Right atrium auricular region (tissue), 2 donors: ENCODE measurements at regions not wholly inside any gene's neighbourhood (a gene's known extent, or its start where the extent isn't known, plus 50 kb on each side); places are given as distances from the start of the nearest gene placed in this dataset.
"Not testable (repeated sequence)": the region's sequence is repeated elsewhere in the genome, so short reads cannot be mapped to it uniquely, and the experiment has no call there.

Source experiments
- DNase-seq: peaks from one replicate; pipeline ENCODE4 v3.0.0-alpha.2; 2019; ENCODE audit warnings: low spot score
- H3K27ac ChIP-seq, 2 donors: fragments of 200-600 bp; sonication (generic); 1 replicate in 1 of 2; 2 replicates in 1 of 2; pipeline ENCODE4 v1.5.1; 2016 to 2019
- H3K27me3 ChIP-seq, 2 donors: fragments of 200-600 bp; sonication (generic); one replicate each; pipeline versions ENCODE4 v1.5.1 to v1.6.0; 2017 to 2019
- H3K36me3 ChIP-seq: fragments of 200-600 bp; sonication (generic); one replicate; pipeline ENCODE4 v1.5.1; 2016
- H3K4me1 ChIP-seq, 2 donors: fragments of 200-600 bp; sonication (generic); one replicate each; pipeline versions ENCODE4 v1.5.1 to v1.6.0; 2017 to 2019
- H3K4me3 ChIP-seq, 2 donors: fragments of 200-600 bp; sonication (generic); 1 replicate in 1 of 2; 2 replicates in 1 of 2; pipeline ENCODE4 v1.5.1; 2017 to 2019; ENCODE audit warnings: mild to moderate bottlenecking in 1 of 2, moderate library complexity in 1 of 2
- H3K9me3 ChIP-seq, 2 donors: fragments of 200-600 bp; sonication (generic); one replicate each; pipeline ENCODE4 v1.5.1; 2019
- TF ChIP-seq, protein P1 (sequence below), 2 donors: fragments of 200-600 bp; sonication (generic); IDR thresholded peaks; one replicate each; pipeline ENCODE4 v1.5.1; 2019; ENCODE audit warnings: antibody characterized with exemption in 2 of 2

DNA sequence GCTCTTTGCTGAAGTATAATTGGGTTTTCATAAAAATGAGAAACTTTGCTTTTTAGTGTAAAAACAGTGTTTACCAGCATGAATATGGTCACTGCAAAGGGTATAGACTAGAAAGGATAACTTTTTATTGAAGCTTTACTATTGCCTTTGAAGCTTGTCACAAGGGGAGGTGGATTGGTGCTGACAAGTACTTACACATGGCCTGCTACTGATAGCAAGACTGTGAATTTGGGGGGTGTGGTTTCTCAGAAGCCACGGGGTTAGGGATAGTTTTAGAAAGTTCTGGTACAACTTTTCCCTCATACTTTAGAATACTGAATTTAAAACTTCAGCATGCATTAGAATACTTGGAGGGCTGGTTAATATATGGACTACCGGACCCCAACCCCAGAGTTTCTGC is 294.1 kb downstream of the SOCS6 start:
- no peaks in the 10 kb centered on the region for H3K36me3 ChIP-seq
- no peaks in the 10 kb centered on the region for H3K27me3 ChIP-seq
- no peak overlapping the region for H3K27ac ChIP-seq
- no peaks in the 10 kb centered on the region for H3K4me1 ChIP-seq
- peaks cover 0 to 25% of the 10 kb centered on the region in 2 donors for H3K9me3 ChIP-seq
- DNase-seq: no peak
- TF ChIP-seq, protein P1, sequence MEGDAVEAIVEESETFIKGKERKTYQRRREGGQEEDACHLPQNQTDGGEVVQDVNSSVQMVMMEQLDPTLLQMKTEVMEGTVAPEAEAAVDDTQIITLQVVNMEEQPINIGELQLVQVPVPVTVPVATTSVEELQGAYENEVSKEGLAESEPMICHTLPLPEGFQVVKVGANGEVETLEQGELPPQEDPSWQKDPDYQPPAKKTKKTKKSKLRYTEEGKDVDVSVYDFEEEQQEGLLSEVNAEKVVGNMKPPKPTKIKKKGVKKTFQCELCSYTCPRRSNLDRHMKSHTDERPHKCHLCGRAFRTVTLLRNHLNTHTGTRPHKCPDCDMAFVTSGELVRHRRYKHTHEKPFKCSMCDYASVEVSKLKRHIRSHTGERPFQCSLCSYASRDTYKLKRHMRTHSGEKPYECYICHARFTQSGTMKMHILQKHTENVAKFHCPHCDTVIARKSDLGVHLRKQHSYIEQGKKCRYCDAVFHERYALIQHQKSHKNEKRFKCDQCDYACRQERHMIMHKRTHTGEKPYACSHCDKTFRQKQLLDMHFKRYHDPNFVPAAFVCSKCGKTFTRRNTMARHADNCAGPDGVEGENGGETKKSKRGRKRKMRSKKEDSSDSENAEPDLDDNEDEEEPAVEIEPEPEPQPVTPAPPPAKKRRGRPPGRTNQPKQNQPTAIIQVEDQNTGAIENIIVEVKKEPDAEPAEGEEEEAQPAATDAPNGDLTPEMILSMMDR (IDR thresholded peaks at IDR 0.05): no peak
- no peak overlapping the region for H3K4me3 ChIP-seq

DNA sequence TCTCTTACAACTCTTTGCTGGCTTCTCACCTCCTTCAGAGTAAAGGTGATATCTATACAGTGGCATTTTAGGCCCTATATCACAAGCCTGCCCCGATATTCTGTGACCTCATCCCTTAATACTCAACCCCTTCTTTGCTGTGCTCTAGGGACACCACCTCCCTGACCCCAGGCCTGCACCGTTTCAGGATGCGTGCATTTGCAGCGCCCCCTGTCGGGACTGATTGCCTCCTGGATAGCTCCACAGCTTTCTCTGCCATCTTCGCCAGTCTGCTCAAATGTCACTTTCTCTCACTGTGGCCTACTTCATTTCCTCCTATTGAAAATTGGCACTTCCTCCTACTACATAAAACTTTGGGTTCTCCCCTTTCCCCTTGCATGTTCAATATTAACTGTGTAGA is 289.6 kb downstream of the SOCS6 start:
- no peak for DNase-seq
- Histone ChIP-seq H3K4me3 (no peak overlapping the region), H3K9me3 (no peaks in the 10 kb centered on the region), H3K4me1 (no peaks in the 10 kb centered on the region), H3K27me3 (no peaks in the 10 kb centered on the region), H3K27ac (no peak overlapping the region), H3K36me3 (no peaks in the 10 kb centered on the region)
- TF ChIP-seq, protein P1 (IDR thresholded peaks at IDR 0.05): no peak

DNA sequence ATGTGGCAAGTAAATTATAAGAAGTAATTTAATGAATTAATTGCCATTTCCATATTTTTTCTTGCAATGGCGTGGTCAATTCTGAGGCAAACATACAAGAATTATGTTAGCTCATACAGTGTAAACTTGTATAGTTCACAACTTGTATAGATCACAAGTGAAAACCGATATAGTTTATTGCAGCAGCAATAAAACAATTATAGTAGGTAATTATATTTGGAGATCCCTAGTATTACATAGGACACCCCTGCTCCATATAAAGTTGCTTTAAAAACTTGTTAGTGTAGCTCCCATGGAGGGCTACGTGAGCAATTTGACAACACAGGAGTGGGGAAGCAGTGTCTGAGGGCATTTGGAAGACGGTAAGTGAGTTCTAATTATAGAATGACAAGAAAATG is 288.2 kb downstream of the SOCS6 start:
- TF ChIP-seq, protein P1 (IDR thresholded peaks at IDR 0.05): no peak

DNA sequence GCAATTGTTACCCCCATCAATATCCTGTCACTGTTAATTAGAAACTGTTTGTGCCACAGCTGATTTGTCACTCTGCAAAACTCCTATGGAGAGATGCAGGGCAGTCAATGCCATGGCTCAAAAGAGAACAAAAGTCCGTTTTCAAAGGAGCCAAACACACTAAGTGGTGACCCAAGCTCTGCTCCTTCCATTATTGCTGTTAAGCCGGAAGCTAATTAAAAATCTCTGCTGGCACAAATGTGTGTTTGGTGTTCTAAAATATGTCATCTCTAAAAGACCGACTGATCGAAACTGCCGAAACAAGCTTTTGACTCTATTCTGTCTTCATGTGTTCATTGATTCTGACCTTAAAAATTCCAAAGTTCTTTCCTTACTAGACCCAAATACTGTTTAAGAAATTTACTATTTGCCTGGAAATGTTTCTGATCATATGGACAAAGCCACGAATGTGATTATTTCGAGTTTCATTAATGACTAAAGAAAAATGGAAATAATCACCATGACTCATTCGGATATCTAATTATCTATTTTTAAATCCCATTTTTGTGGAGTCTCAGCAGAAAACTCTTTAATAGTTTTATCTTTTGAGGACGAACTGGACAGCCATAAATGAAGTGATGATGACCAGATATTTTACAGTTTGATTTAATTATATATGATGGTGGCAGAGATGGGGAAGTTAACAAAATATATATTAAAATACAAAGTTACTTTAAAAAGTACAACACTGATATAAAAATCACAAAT is 287.6 kb downstream of the SOCS6 start:
- no peaks in the 10 kb centered on the region for H3K36me3 ChIP-seq
- H3K27me3 ChIP-seq: no peaks in the 10 kb centered on the region
- no peak for DNase-seq
- H3K27ac ChIP-seq: no peak overlapping the region
- no peaks in the 10 kb centered on the region for H3K9me3 ChIP-seq
- no peak overlapping the region for H3K4me3 ChIP-seq
- TF ChIP-seq, protein P1 (IDR thresholded peaks at IDR 0.05): no peak
- no peaks in the 10 kb centered on the region for H3K4me1 ChIP-seq

More for the DNA sequence above, 288.2 kb downstream of the SOCS6 start:
- Histone ChIP-seq H3K4me1 (no peaks in the 10 kb centered on the region), H3K9me3 (no peaks in the 10 kb centered on the region), H3K27me3 (no peaks in the 10 kb centered on the region), H3K27ac (no peak overlapping the region), H3K4me3 (no peak overlapping the region), H3K36me3 (no peaks in the 10 kb centered on the region)
- no peak for DNase-seq

DNA sequence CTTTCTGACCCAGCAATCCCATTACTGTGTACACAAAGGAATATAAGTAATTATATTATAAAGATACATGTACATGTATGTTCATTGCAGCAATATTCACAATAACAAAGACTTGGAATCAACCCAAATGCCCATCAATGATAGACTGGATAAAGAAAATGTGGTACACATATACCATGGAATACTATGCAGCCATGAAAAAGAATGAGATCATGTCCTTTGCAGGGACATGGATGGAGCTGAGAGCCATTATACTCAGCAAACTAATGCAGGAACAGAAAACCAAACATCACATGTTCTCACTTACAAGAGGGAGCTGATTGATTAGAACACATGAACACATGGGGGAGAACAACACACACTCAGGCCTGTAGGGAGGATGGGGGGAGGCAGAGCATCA is 286.1 kb downstream of the SOCS6 start:
- not testable (repeated sequence) for H3K9me3 ChIP-seq, DNase-seq, H3K27me3 ChIP-seq, H3K4me1 ChIP-seq, H3K27ac ChIP-seq, H3K4me3 ChIP-seq, H3K36me3 ChIP-seq

DNA sequence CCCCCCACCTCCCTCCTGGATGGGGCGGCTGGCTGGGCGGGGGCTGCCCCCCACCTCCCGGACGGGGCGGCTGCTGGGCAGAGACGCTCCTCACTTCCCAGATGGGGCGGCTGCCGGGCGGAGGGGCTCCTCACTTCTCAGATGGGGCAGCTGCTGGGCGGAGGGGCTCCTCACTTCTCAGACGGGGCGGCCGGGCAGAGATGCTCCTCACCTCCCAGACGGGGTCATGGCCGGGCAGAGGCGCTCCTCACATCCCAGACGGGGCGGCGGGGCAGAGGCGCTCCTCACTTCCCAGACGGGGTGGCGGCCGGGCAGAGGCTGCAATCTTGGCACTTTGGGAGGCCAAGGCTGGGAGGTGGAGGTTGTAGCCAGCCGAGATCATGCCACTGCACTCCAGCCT is 280.8 kb downstream of the SOCS6 start:
- not testable (repeated sequence) for H3K4me1 ChIP-seq, H3K27me3 ChIP-seq, H3K9me3 ChIP-seq, H3K27ac ChIP-seq, H3K4me3 ChIP-seq, H3K36me3 ChIP-seq, DNase-seq

DNA sequence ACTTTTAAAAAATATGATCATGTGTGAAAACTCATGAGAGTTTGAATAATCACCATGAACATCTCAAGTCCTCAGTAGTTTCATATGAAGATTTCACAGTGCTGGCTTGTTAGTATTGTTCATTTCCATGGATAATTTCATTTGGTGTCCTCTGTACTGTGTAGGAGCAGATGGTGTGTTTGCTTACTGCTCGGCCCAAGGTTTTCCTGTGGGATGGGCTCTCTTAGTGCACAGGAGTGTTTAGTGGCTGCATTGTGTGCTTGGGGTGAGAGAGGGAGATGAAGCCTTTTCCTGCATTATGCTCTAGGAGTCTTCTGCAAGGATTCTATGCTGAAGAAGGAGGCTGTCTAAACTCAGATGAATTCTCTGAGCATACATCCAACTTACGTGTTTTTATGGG is 270.6 kb downstream of the SOCS6 start:
- Histone ChIP-seq H3K4me3 (no peak overlapping the region), H3K27me3 (no peaks in the 10 kb centered on the region), H3K4me1 (no peaks in the 10 kb centered on the region), H3K36me3 (no peaks in the 10 kb centered on the region), H3K27ac (no peak overlapping the region), H3K9me3 (no peaks in the 10 kb centered on the region)
- TF ChIP-seq, protein P1 (IDR thresholded peaks at IDR 0.05): no peak
- no peak for DNase-seq
